Mucosa of descending colon (tissue), 3 donors: ENCODE measurements at regions not wholly inside any gene's neighbourhood (a gene's known extent, or its start where the extent isn't known, plus 50 kb on each side); places are given as distances from the start of the nearest gene placed in this dataset.

ENCODE experiments used
- ATAC-seq: fragments of 200-7000 bp; cut with Tn5 transposase; one replicate; pipeline ENCODE4 v1.9.1; 2020; ENCODE audit warnings: mild to moderate bottlenecking, moderate library complexity
- DNase-seq, 3 donors: peaks; one replicate each; pipeline ENCODE4 v3.0.0-alpha.2; 2020
- H3K36me3 ChIP-seq: fragments of 200-600 bp; one replicate; pipeline ENCODE4 v1.8.0; 2021; ENCODE audit warnings: low read depth, mild to moderate bottlenecking
- H3K4me1 ChIP-seq: fragments of 200-600 bp; one replicate; pipeline ENCODE4 v1.8.0; 2021; ENCODE audit warnings: low read depth, mild to moderate bottlenecking
- H3K4me3 ChIP-seq: fragments of 200-600 bp; one replicate; pipeline ENCODE4 v1.8.0; 2021; ENCODE audit warnings: mild to moderate bottlenecking
- H3K9me3 ChIP-seq: fragments of 200-600 bp; one replicate; pipeline ENCODE4 v1.8.0; 2021; ENCODE audit warnings: mild to moderate bottlenecking
- intact Hi-C, 2 donors: fragments of 100-400 bp; cut with DNase I in 1 of 2; cut with micrococcal nuclease in 1 of 2; formaldehyde crosslinking; loops; one replicate each; pipeline versions ENCODE4 v1.11.0 to v1.11.1; 2022; cut with DNase I, micrococcal nuclease
- TF ChIP-seq, protein P1 (sequence below): fragments of 200-600 bp; IDR thresholded peaks from one replicate; pipeline ENCODE4 v1.8.0; 2022; ENCODE audit warnings: antibody characterized with exemption, mild to moderate bottlenecking
- donor health status: DM: no; HTN: no; CAD: no; lungs with moderate emphysema.
- donor health status: DM: no; HTN: no; CAD: no.
- donor health status: DM: no; HTN: yes; CAD: no.

DNA sequence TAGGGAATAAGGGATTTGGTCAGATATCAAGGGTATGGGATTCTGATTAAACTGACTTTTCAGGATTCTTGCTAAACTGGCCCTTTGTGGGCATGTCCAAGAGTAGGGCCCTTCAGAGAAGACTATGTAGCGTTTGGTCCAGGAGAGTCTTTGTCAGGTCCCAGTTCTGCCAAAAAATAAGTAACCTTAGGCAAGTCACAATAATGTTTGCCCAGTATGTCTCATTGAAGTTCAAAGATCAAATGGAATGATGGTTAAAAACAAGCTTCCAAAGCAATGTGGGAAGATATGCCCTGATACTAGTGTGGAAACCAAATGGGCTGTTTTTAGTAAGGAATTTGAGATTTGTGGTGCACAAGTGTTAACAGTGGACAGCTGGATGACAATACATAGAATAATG, 454.4 kb downstream of the WDR72 start:
- DNase-seq = no peak
- no peaks in the 10 kb centered on the region for H3K4me1 ChIP-seq

DNA sequence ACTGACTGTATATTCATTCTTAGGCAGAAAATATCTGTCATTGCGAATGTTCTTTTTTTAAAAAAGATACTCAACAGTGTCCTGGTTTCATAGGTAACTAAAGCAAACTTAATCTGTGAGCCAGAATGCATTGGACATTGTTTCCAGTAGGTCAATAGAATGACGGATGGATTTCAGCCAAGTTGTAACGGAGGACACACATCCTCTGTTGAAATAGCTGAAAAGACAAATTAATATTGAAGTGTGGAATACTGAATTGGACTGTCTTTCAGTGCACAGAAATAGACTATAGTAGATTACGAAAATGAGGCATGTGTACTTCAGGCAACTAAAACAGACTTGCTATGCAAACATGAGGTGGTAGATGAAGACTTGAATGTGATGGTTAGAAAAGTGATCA, 461.6 kb downstream of the WDR72 start:
- H3K4me3 ChIP-seq = no peak overlapping the region
- H3K9me3 ChIP-seq = no peaks in the 10 kb centered on the region
- H3K4me1 ChIP-seq = no peaks in the 10 kb centered on the region
- no peaks in the 10 kb centered on the region for H3K36me3 ChIP-seq
- DNase-seq (no peak), ATAC-seq (no peak)
- TF ChIP-seq, protein P1, sequence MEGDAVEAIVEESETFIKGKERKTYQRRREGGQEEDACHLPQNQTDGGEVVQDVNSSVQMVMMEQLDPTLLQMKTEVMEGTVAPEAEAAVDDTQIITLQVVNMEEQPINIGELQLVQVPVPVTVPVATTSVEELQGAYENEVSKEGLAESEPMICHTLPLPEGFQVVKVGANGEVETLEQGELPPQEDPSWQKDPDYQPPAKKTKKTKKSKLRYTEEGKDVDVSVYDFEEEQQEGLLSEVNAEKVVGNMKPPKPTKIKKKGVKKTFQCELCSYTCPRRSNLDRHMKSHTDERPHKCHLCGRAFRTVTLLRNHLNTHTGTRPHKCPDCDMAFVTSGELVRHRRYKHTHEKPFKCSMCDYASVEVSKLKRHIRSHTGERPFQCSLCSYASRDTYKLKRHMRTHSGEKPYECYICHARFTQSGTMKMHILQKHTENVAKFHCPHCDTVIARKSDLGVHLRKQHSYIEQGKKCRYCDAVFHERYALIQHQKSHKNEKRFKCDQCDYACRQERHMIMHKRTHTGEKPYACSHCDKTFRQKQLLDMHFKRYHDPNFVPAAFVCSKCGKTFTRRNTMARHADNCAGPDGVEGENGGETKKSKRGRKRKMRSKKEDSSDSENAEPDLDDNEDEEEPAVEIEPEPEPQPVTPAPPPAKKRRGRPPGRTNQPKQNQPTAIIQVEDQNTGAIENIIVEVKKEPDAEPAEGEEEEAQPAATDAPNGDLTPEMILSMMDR = no peak
- intact Hi-C loops = no loop called here

More for the DNA sequence above, 454.4 kb downstream of the WDR72 start:
- H3K4me3 ChIP-seq = no peak overlapping the region
- no peaks in the 10 kb centered on the region for H3K9me3 ChIP-seq
- TF ChIP-seq, protein P1 = no peak
- ATAC-seq = no peak
- intact Hi-C loops = no loop called here
- no peaks in the 10 kb centered on the region for H3K36me3 ChIP-seq

DNA sequence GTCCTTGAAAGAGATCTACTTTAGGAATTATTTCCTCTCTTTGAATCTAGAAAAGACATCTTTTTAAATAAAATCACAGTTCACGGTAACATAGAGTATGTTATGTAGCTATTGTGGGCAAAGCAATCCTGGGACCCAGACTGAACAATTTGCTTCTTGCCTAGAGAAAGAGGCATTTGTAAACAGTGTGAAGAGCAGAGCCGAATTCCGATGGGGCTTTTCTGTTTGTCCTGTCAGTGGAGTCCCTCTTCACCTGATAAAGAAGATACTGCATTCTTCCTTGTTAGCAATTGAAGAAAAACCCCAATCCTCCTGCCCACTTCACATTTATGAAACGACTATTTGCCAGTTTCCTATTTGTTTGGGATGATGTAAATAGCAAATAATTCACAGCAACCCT, 462.9 kb downstream of the WDR72 start:
- TF ChIP-seq, protein P1 = no peak
- intact Hi-C loops = no loop called here

DNA sequence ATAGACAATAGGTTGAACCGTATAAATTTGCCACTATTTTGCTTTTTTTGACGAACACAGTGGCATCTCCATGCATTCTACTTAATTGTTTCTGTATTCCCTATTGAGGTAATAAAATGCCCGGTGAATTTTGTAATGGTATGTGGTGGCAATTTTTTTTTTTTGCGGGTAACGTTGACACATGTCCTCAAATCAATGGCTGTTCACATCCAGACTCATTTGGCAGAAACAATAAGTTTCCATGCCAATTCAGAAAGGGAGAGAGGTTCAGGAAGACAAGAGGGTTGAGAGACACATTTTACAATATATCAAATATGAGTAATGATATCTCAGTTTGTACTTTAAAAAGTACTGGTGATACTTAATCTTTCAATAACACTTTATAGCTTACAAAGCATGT, 463.9 kb downstream of the WDR72 start:
- DNase-seq (no peak), ATAC-seq (no peak)
- TF ChIP-seq, protein P1 = no peak
- intact Hi-C loops = no loop called here
- no peak overlapping the region for H3K4me3 ChIP-seq
- H3K4me1 ChIP-seq = no peaks in the 10 kb centered on the region
- H3K36me3 ChIP-seq = no peaks in the 10 kb centered on the region
- no peaks in the 10 kb centered on the region for H3K9me3 ChIP-seq

More for the DNA sequence above, 462.9 kb downstream of the WDR72 start:
- ATAC-seq (no peak), DNase-seq (no peak)
- Histone ChIP-seq H3K4me1 (no peaks in the 10 kb centered on the region), H3K4me3 (no peak overlapping the region), H3K36me3 (no peaks in the 10 kb centered on the region), H3K9me3 (no peaks in the 10 kb centered on the region)

DNA sequence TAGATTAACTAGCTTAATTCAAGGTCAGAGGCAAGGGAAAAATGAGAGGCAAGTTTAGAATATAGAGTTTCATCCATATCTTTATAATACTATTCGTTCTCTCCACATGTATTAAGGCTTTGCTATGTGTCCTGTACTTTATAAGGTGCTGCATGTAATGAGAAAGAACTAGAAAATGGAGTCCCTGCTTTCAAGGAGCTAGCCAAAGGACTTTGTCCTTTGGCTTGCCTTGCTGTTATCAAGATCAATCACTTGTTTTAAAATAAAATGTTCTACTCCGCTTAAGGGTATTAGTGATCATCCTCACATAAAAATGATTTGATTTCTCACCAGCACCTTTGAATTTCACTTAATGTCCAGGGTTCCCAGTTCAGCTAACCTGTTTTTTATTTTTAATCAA, 470.9 kb downstream of the WDR72 start:
- Histone ChIP-seq H3K36me3 (no peaks in the 10 kb centered on the region), H3K4me1 (no peaks in the 10 kb centered on the region), H3K4me3 (no peak overlapping the region), H3K9me3 (no peaks in the 10 kb centered on the region)
- ATAC-seq (no peak), DNase-seq (no peak)
- intact Hi-C loops = no loop called here
- TF ChIP-seq, protein P1 = no peak

DNA sequence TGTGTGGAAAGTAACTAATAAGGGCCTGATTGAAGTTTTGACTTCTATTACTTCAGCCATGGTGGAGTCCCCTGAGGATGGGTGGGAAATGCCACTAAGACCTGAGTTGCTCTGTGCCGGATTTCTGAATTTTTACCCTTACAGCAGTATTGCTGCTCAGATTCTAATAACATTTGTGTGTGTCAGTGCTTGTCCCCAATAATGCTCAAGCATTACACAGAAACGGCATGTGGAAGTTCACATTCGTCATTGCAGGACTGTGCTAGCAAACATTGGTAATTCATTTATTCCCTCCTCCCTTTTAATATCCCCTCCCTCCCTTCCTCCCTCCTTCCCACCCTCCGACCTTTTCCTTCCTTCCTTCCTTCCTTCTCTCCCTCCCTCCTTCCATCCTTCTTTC, 484.5 kb upstream of the ONECUT1 start:
- H3K4me3 ChIP-seq = no peak overlapping the region
- TF ChIP-seq, protein P1 = no peak

More for the DNA sequence above, 484.5 kb upstream of the ONECUT1 start:
- no peak for DNase-seq
- H3K36me3 ChIP-seq = no peaks in the 10 kb centered on the region
- no peak for ATAC-seq
- H3K4me1 ChIP-seq = no peaks in the 10 kb centered on the region
- intact Hi-C loops = loop anchor here in 1 of 2 donors (10.0 kb wide), 1 partner anchor 60 kb away; no protein-coding TSS in a partner anchor
- H3K9me3 ChIP-seq = no peaks in the 10 kb centered on the region
